Mucosa of rectum (tissue), 2 donors: ENCODE measurements at regions not wholly inside any gene's neighbourhood (a gene's known extent, or its start where the extent isn't known, plus 50 kb on each side); places are given as distances from the start of the nearest gene placed in this dataset.

Experiments used
- H3K27ac ChIP-seq, 2 donors: one replicate each; pipeline ENCODE4 v1.7.0; 2013; ENCODE audit warnings: inconsistent platforms in 2 of 2, low read depth in 2 of 2, low read length in 2 of 2
- H3K27me3 ChIP-seq, 2 donors: one replicate each; pipeline ENCODE4 v1.7.0; 2013; ENCODE audit warnings: low read length in 2 of 2; ENCODE audit not compliant: control insufficient read depth in 2 of 2, insufficient read depth in 2 of 2
- H3K36me3 ChIP-seq, 2 donors: one replicate each; pipeline ENCODE4 v1.7.0; 2013; ENCODE audit warnings: low read length in 2 of 2; ENCODE audit not compliant: control insufficient read depth in 2 of 2, insufficient read depth in 2 of 2
- H3K4me1 ChIP-seq, 2 donors: one replicate each; pipeline ENCODE4 v1.7.0; 2013; ENCODE audit warnings: low read length in 2 of 2, mild to moderate bottlenecking in 1 of 2; ENCODE audit not compliant: control insufficient read depth in 2 of 2, insufficient read depth in 2 of 2
- H3K4me3 ChIP-seq, 2 donors: one replicate each; pipeline ENCODE4 v1.7.0; 2013; ENCODE audit warnings: low read length in 2 of 2
- H3K9ac ChIP-seq, 2 donors: one replicate each; pipeline ENCODE4 v1.7.0; 2013; ENCODE audit warnings: low read length in 2 of 2, low read depth in 1 of 2, mild to moderate bottlenecking in 1 of 2
- H3K9me3 ChIP-seq, 2 donors: one replicate each; pipeline ENCODE4 v1.7.0; 2013; ENCODE audit warnings: low read length in 2 of 2; ENCODE audit not compliant: control insufficient read depth in 2 of 2
- donor health status: healthy.
- donor health status: Normal muscosa, but diverticular disease.

DNA sequence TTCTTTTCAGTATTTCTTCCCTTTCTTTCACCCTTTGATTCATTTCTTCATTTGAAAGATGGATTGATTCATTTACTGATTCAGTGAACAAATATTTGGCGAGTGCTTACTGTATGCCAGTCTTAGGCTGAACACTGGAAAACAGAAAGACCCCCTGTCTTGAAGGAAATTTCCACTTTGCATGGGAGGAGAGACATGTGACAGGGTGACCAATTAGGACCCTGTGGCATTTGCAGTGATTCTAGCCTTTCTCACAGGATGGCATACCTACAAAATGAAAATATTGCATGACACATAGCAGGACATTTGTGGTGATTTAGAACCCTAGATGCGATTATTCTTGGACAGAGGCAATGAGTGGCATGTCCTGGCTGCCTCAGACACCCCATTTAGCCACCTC is 407.2 kb upstream of the SGCD start:
- no peaks in the 10 kb centered on the region for H3K36me3 ChIP-seq

DNA sequence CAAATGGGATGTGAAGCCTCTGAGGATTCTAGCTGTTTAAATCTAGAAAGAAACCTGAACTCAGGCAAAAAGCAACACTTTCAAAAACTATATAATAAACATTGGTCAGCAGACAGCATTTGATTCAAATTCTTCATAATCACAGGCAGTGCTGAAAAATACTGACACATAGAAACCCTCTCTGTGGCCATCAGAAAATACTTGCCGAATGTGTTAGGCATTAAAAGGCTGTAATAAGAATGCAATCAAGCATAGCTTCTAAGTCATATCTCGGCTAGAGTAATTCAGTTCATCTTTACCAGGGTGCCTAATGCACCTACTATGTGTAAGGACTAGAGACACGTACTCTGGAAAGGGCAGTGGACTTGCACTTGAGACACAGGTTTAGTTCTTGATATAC is 405.3 kb upstream of the SGCD start:
- Histone ChIP-seq H3K27ac (no peak overlapping the region), H3K36me3 (no peaks in the 10 kb centered on the region)

More for the DNA sequence above, 407.2 kb upstream of the SGCD start:
- Histone ChIP-seq H3K27me3 (no peaks in the 10 kb centered on the region), H3K4me3 (no peak overlapping the region), H3K4me1 (no peaks in the 10 kb centered on the region), H3K9me3 (no peaks in the 10 kb centered on the region), H3K27ac (no peak overlapping the region), H3K9ac (no peak overlapping the region)

DNA sequence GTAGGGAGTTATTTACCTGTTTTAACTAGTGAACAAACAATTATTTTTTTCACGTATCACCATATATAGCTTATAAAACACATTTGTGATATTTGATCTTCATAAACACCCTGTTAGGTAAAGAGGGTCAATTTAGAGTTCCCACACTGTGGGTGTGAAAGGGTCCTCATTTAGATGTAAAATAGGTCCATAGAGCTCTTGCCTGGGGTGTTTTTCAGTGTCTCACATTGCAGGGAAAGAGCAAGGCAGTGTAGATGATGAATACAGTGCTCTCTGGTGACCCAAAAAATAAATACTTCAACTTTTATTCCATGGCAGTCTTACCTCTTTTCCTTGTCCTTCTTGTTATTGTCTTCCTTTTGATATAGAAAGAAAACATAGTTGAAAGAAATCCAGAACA is 403.2 kb upstream of the SGCD start:
- H3K36me3 ChIP-seq = no peaks in the 10 kb centered on the region
- no peaks in the 10 kb centered on the region for H3K4me1 ChIP-seq
- no peaks in the 10 kb centered on the region for H3K27me3 ChIP-seq
- H3K27ac ChIP-seq = no peak overlapping the region
- H3K9me3 ChIP-seq = no peaks in the 10 kb centered on the region
- no peak overlapping the region for H3K9ac ChIP-seq
- no peak overlapping the region for H3K4me3 ChIP-seq

More for the DNA sequence above, 405.3 kb upstream of the SGCD start:
- Histone ChIP-seq H3K9ac (no peak overlapping the region), H3K4me1 (no peaks in the 10 kb centered on the region), H3K9me3 (no peaks in the 10 kb centered on the region), H3K27me3 (no peaks in the 10 kb centered on the region), H3K4me3 (no peak overlapping the region)

GRCh38 chr5:155926031-155926430 is 400.9 kb upstream of the SGCD start:
- H3K27me3 ChIP-seq = no peaks in the 10 kb centered on the region
- no peaks in the 10 kb centered on the region for H3K4me1 ChIP-seq
- H3K27ac ChIP-seq = no peak overlapping the region
- H3K9ac ChIP-seq = no peak overlapping the region
- no peaks in the 10 kb centered on the region for H3K9me3 ChIP-seq
- H3K36me3 ChIP-seq = no peaks in the 10 kb centered on the region
- no peak overlapping the region for H3K4me3 ChIP-seq

- no peak overlapping the region for H3K4me3 ChIP-seq
- no peaks in the 10 kb centered on the region for H3K27me3 ChIP-seq
- H3K36me3 ChIP-seq = no peaks in the 10 kb centered on the region
- no peaks in the 10 kb centered on the region for H3K4me1 ChIP-seq
- no peak overlapping the region for H3K9ac ChIP-seq
- H3K27ac ChIP-seq = no peak overlapping the region
- H3K9me3 ChIP-seq = no peaks in the 10 kb centered on the region
Measured at GRCh38 chr5:155926766-155927165, 400.2 kb upstream of the SGCD start.

DNA sequence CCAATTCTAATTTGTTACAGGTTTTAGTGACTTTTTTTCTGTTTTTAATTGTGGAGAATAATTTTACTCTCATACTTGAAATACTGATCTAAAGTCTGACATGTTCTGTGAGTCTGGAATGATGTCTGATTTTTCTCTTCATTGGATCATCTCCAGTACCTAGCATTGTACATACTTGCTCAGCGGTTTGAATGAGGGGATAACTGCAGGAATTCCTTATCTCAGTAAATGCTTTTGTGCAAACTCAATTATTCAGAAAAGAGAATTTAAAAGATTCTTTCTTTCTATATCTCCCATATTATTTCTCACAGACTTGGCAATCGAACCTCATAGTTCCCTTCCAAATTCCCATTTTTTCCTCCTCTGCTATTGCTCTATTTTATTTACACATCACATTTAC is 397.9 kb upstream of the SGCD start:
- Histone ChIP-seq H3K4me3 (no peak overlapping the region), H3K27ac (no peak overlapping the region), H3K36me3 (no peaks in the 10 kb centered on the region), H3K4me1 (no peaks in the 10 kb centered on the region), H3K27me3 (no peaks in the 10 kb centered on the region), H3K9ac (no peak overlapping the region), H3K9me3 (no peaks in the 10 kb centered on the region)

DNA sequence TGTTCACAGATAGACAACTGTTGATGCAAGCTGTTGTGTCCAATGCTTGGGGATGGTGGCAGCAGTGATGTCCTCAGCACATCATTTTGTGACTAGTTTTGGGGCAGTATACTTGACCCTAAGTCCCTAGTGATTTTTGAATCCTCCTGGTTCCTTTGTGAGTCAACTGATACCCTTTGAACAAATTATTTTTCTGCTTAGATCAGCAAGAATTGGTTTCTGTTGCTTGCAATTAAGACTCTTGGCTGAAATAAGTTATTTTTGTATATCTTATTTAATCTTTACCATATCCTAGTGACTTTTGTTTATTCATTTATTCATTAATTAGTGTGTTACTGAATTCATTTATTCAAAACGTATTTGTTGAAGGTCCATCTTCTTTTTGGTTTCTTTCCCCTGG is 392.0 kb upstream of the SGCD start:
- Histone ChIP-seq H3K27me3 (no peaks in the 10 kb centered on the region), H3K4me3 (no peak overlapping the region), H3K36me3 (no peaks in the 10 kb centered on the region), H3K27ac (no peak overlapping the region), H3K9me3 (no peaks in the 10 kb centered on the region), H3K9ac (no peak overlapping the region), H3K4me1 (no peaks in the 10 kb centered on the region)

DNA sequence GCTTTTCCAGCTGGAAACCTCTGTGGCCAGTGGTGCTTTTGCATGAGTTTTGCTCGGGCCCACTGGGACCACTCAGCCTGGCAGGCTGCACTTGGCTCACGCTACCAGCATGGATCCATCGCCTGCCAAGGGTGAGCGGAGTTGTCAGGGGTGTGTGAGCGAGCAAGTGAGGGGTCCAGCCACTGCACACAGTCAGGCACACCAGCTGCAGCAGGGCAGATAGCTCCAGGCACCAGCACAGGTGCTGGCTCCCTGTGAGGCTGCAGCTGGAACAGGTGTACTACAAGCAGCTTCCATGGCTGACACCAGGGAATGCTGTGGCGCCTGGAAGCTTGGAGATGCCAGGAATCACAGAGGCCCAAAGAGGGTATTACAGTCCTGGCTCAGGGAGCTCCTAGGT is 391.2 kb upstream of the SGCD start:
- no peaks in the 10 kb centered on the region for H3K27me3 ChIP-seq
- H3K9me3 ChIP-seq = no peaks in the 10 kb centered on the region
- no peak overlapping the region for H3K9ac ChIP-seq
- H3K4me1 ChIP-seq = no peaks in the 10 kb centered on the region
- H3K27ac ChIP-seq = no peak overlapping the region
- H3K36me3 ChIP-seq = no peaks in the 10 kb centered on the region
- H3K4me3 ChIP-seq = no peak overlapping the region

DNA sequence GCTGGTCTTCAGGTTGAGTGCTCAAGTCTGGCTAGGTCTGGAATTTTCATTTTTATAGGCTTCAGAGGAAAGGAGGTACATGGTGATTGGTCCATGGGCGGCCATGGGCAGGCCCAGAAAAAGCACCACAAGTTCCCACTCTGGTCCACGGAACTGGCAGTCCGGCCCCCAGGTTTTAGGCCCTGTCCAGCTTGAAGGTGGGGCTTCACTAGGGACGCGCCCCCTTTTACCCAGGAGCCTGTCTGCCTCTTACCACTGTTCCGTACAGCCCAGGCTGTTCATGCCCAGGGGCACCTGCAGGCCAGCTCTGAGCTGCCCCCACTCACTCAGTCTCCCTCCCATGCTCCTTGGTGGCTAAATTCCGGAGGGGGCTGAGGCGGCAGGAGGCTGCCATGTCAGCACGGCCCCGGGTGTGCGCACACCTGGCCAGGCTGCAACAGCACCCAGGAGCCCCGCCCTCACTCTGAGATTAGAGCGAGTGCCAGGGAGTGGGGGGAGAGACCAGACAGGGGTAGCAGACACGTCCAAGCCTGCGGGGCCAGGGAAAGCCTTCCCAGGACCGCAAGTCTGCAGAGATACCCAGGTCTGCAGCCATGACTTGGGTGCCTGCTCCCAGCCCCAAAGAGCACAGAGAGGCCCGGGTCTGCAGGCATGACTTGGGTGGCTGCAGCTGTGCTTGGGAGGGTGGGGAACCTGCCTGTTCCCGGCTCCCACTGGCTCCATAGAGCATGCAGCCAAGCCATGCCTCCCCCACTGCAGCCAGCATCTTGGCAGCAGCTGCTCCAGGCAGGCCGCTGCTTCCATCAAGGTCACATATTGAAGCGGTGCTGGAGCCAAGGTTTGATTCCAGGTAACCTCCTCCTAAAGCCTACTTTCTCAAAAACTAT is 390.2 kb upstream of the SGCD start:
- Histone ChIP-seq H3K9me3 (no peaks in the 10 kb centered on the region), H3K9ac (no peak overlapping the region), H3K4me1 (no peaks in the 10 kb centered on the region), H3K27ac (no peak overlapping the region), H3K4me3 (no peak overlapping the region), H3K36me3 (no peaks in the 10 kb centered on the region), H3K27me3 (no peaks in the 10 kb centered on the region)

DNA sequence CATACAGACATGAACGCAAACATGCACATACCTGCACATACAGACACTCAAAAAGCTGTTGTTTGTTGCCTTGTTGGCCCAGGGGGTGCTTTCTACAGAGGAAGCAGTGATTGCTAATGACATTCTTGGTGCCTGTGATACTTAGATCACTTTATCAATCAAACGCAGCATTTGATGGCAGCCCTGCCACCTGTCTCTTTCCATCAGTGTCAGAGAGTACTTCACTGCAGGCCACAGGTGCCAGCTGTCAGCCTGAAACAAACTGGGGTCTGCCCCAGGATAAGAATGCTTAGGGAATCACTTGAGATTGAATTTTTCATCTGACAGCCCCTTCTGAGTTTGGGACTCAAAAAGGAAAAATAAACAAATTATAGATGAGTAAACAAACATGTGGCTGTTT is 388.9 kb upstream of the SGCD start:
- no peaks in the 10 kb centered on the region for H3K36me3 ChIP-seq
- no peaks in the 10 kb centered on the region for H3K4me1 ChIP-seq
- H3K9ac ChIP-seq = no peak overlapping the region

More for the DNA sequence above, 388.9 kb upstream of the SGCD start:
- Histone ChIP-seq H3K27ac (no peak overlapping the region), H3K9me3 (no peaks in the 10 kb centered on the region), H3K4me3 (no peak overlapping the region), H3K27me3 (no peaks in the 10 kb centered on the region)
